ENCODE measurements at regions not wholly inside any gene's neighbourhood (a gene's known extent, or its start where the extent isn't known, plus 50 kb on each side); places are given as distances from the start of the nearest gene placed in this dataset.

GRCh38 chr20:48204499-48204898, 419.2 kb upstream of the SULF2 start:
- TF ChIP-seq CTCF (IDR thresholded peaks at IDR 0.05) = no peak
- no peak for TF ChIP-seq POLR2A (IDR thresholded peaks at IDR 0.05)

All from right lobe of liver (tissue), 4 donors.